GM18868 (cell line): ENCODE measurements at regions not wholly inside any gene's neighbourhood (a gene's known extent, or its start where the extent isn't known, plus 50 kb on each side); places are given as distances from the start of the nearest gene placed in this dataset.

Experiments used
- ATAC-seq: cut with Tn5 transposase; IDR thresholded peaks from one replicate; pipeline ENCODE4 v1.9.1; 2021; ENCODE audit warnings: mild to moderate bottlenecking, moderate library complexity; ENCODE audit not compliant: unreplicated experiment

GRCh38 chr11:70501051-70501901 is 102.9 kb downstream of the CTTN start:
- no peak for ATAC-seq

GRCh38 chr11:70501933-70502540 is 103.7 kb downstream of the CTTN start:
- no peak for ATAC-seq

GRCh38 chr11:70502677-70503467 is 104.5 kb downstream of the CTTN start:
- ATAC-seq, result no peak

- ATAC-seq, result no peak
Observed at GRCh38 chr11:70503468-70504221, 105.3 kb downstream of the CTTN start.

- ATAC-seq, result no peak
Observed at GRCh38 chr11:70504246-70505020, 106.1 kb downstream of the CTTN start.

- ATAC-seq, result no peak
Observed at GRCh38 chr11:70505331-70505731, 107.0 kb downstream of the CTTN start.

GRCh38 chr11:70505761-70506657 is 107.7 kb downstream of the CTTN start:
- no peak for ATAC-seq

- ATAC-seq, result no peak
Observed at GRCh38 chr11:70506658-70506970, 108.3 kb downstream of the CTTN start.

GRCh38 chr11:70506986-70507385 is 108.7 kb downstream of the CTTN start:
- ATAC-seq, result no peak

- ATAC-seq, result no peak
Observed at GRCh38 chr11:70507466-70508230, 109.3 kb downstream of the CTTN start.

- ATAC-seq, result no peak
Observed at GRCh38 chr11:70508231-70508480, 109.8 kb downstream of the CTTN start.

GRCh38 chr11:70509476-70509875 is 111.1 kb downstream of the CTTN start:
- no peak for ATAC-seq

GRCh38 chr11:70510106-70510505 is 111.8 kb downstream of the CTTN start:
- no peak for ATAC-seq

- ATAC-seq, result no peak
Observed at GRCh38 chr11:70510571-70510970, 112.2 kb downstream of the CTTN start.

GRCh38 chr11:70511345-70511744 is 113.0 kb downstream of the CTTN start:
- no peak for ATAC-seq

GRCh38 chr11:70512716-70513115 is 114.4 kb downstream of the CTTN start:
- no peak for ATAC-seq

GRCh38 chr11:70517203-70517602 is 118.9 kb downstream of the CTTN start:
- no peak for ATAC-seq

GRCh38 chr11:70517988-70518907 is 119.9 kb downstream of the CTTN start:
- no peak for ATAC-seq
